Activated gamma-delta T cell treated with anti-CD3 and anti-CD28 coated beads, Interleukin-2, amount 50 U/mL, for 16 hours (primary cell): ENCODE measurements at regions not wholly inside any gene's neighbourhood (a gene's known extent, or its start where the extent isn't known, plus 50 kb on each side); places are given as distances from the start of the nearest gene placed in this dataset.

Source experiments
- DNase-seq: peaks from one replicate; pipeline ENCODE4 v3.0.0-alpha.2; 2020; ENCODE audit warnings: low read depth

- DNase-seq: peak; percentile 34
These were observed 180.8 kb upstream of the BCOR start for GRCh38 chrX:40278340-40279090.

GRCh38 chrX:40277672-40278071, 179.9 kb upstream of the BCOR start:
- DNase-seq: no peak

GRCh38 chrX:40273356-40274050, 175.7 kb upstream of the BCOR start:
- DNase-seq: no peak

GRCh38 chrX:40272776-40273175, 175.0 kb upstream of the BCOR start:
- DNase-seq: no peak

- DNase-seq: no peak
These were observed 174.4 kb upstream of the BCOR start for GRCh38 chrX:40272141-40272540.

- DNase-seq: no peak
These were observed 170.4 kb upstream of the BCOR start for GRCh38 chrX:40268188-40268520.

GRCh38 chrX:40267334-40268187, 169.8 kb upstream of the BCOR start:
- no peak for DNase-seq

- no peak for DNase-seq
These were observed 169.0 kb upstream of the BCOR start for GRCh38 chrX:40266490-40267333.

- DNase-seq: no peak
These were observed 168.2 kb upstream of the BCOR start for GRCh38 chrX:40265936-40266335.

GRCh38 chrX:40263014-40263560, 165.3 kb upstream of the BCOR start:
- DNase-seq: no peak

GRCh38 chrX:40262157-40263013, 164.6 kb upstream of the BCOR start:
- no peak for DNase-seq

- DNase-seq: no peak
These were observed 164.0 kb upstream of the BCOR start for GRCh38 chrX:40261833-40262156.

GRCh38 chrX:40260146-40260747, 162.5 kb upstream of the BCOR start:
- no peak for DNase-seq

- DNase-seq: no peak
These were observed 161.2 kb upstream of the BCOR start for GRCh38 chrX:40258909-40259308.

- no peak for DNase-seq
These were observed 156.0 kb upstream of the BCOR start for GRCh38 chrX:40253771-40254170.

- DNase-seq: no peak
These were observed 151.8 kb upstream of the BCOR start for GRCh38 chrX:40249582-40249981.

- DNase-seq: no peak
These were observed 151.1 kb upstream of the BCOR start for GRCh38 chrX:40248822-40249221.

GRCh38 chrX:40247848-40248622, 150.3 kb upstream of the BCOR start:
- no peak for DNase-seq

- no peak for DNase-seq
These were observed 149.6 kb upstream of the BCOR start for GRCh38 chrX:40247382-40247781.
